H9 (cell line): ENCODE measurements at regions not wholly inside any gene's neighbourhood (a gene's known extent, or its start where the extent isn't known, plus 50 kb on each side); places are given as distances from the start of the nearest gene placed in this dataset.

Experiments used
- DNase-seq: peaks from one replicate; pipeline ENCODE4 v3.0.0-alpha.2; 2017
- H2AFZ ChIP-seq: one replicate; pipeline ENCODE4 v1.6.1; 2013; ENCODE audit warnings: mild to moderate bottlenecking, low read length, control low read depth, moderate library complexity
- H2AK5ac ChIP-seq: 2 replicates; pipeline ENCODE4 v1.6.1; 2013; ENCODE audit warnings: low read length, control low read depth, mixed read lengths; ENCODE audit not compliant: insufficient read length
- H2BK120ac ChIP-seq: one replicate; pipeline ENCODE4 v1.6.1; 2013; ENCODE audit warnings: low read depth, mild to moderate bottlenecking, low read length, control low read depth, inconsistent platforms; ENCODE audit not compliant: poor library complexity, severe bottlenecking
- H2BK12ac ChIP-seq: 2 replicates; pipeline ENCODE4 v1.6.1; 2013; ENCODE audit warnings: low read length, control low read depth, mixed read lengths, low read depth; ENCODE audit not compliant: insufficient read length
- H2BK15ac ChIP-seq: 2 replicates; pipeline ENCODE4 v1.6.1; 2013; ENCODE audit warnings: low read depth, low read length, control low read depth
- H2BK20ac ChIP-seq: one replicate; pipeline ENCODE4 v1.6.1; 2013; ENCODE audit warnings: low read depth, mild to moderate bottlenecking, low read length, control low read depth, inconsistent platforms; ENCODE audit not compliant: poor library complexity, severe bottlenecking
- H2BK5ac ChIP-seq: 2 replicates; pipeline ENCODE4 v1.6.1; 2013; ENCODE audit warnings: low read length, control low read depth, mixed read lengths; ENCODE audit not compliant: insufficient read length
- H3K14ac ChIP-seq: 2 replicates; pipeline ENCODE4 v1.6.1; 2013; ENCODE audit warnings: low read length, control low read depth; ENCODE audit not compliant: insufficient read depth
- H3K18ac ChIP-seq: 2 replicates; pipeline ENCODE4 v1.6.1; 2013; ENCODE audit warnings: low read depth, mild to moderate bottlenecking, mixed read lengths, low read length, control low read depth; ENCODE audit not compliant: insufficient read length
- H3K23ac ChIP-seq: 2 replicates; pipeline ENCODE4 v1.6.1; 2013; ENCODE audit warnings: low read length, control low read depth, mixed read lengths, low read depth; ENCODE audit not compliant: insufficient read length
- H3K23me2 ChIP-seq: 2 replicates; pipeline ENCODE4 v1.6.1; 2013; ENCODE audit warnings: low read depth, mild to moderate bottlenecking, mixed read lengths, low read length, control low read depth; ENCODE audit not compliant: insufficient read length, poor library complexity, severe bottlenecking
- H3K27ac ChIP-seq: 2 replicates; pipeline ENCODE4 v1.5.1; 2013; ENCODE audit warnings: low read length, control low read depth, mixed read lengths, low read depth; ENCODE audit not compliant: insufficient read length
- H3K27me3 ChIP-seq: 2 replicates; pipeline ENCODE4 v1.6.1; 2013; ENCODE audit warnings: low read length, control low read depth, inconsistent platforms; ENCODE audit not compliant: insufficient read depth
- H3K4ac ChIP-seq: 2 replicates; pipeline ENCODE4 v1.6.1; 2013; ENCODE audit warnings: low read depth, mild to moderate bottlenecking, control low read depth, inconsistent platforms, low read length, moderate library complexity
- H3K4me1 ChIP-seq: 2 replicates; pipeline ENCODE4 v1.6.1; 2013; ENCODE audit warnings: low read length, control low read depth, inconsistent platforms; ENCODE audit not compliant: insufficient read depth
- H3K4me2 ChIP-seq: 2 replicates; pipeline ENCODE4 v1.6.1; 2013; ENCODE audit warnings: low read length, control low read depth, mixed read lengths; ENCODE audit not compliant: insufficient read length, insufficient read depth
- H3K56ac ChIP-seq: 2 replicates; pipeline ENCODE4 v1.6.1; 2013; ENCODE audit warnings: low read depth, mild to moderate bottlenecking, mixed read lengths, low read length, control low read depth; ENCODE audit not compliant: insufficient read length
- H3K79me1 ChIP-seq: 2 replicates; pipeline ENCODE4 v1.6.1; 2013; ENCODE audit warnings: low read depth, mild to moderate bottlenecking, moderate library complexity, low read length, control low read depth, inconsistent platforms; ENCODE audit not compliant: insufficient read depth, poor library complexity, severe bottlenecking
- H3K79me2 ChIP-seq: 2 replicates; pipeline ENCODE4 v1.6.1; 2013; ENCODE audit warnings: low read length, control low read depth, inconsistent platforms; ENCODE audit not compliant: insufficient read depth
- H3K9ac ChIP-seq: 2 replicates; pipeline ENCODE4 v1.6.1; 2013; ENCODE audit warnings: low read length, control low read depth, mixed read lengths; ENCODE audit not compliant: insufficient read length; ENCODE audit errors: extremely low read depth
- H3K9me3 ChIP-seq: one replicate; pipeline ENCODE4 v1.6.1; 2013; ENCODE audit warnings: low read depth, low read length, inconsistent platforms; ENCODE audit not compliant: control insufficient read depth
- H3T11ph ChIP-seq: one replicate; pipeline ENCODE4 v1.6.1; 2013; ENCODE audit warnings: mild to moderate bottlenecking, low read length, control low read depth, inconsistent platforms
- H4K20me1 ChIP-seq: one replicate; pipeline ENCODE4 v1.6.1; 2013; ENCODE audit not compliant: control insufficient read depth, insufficient read length, insufficient read depth
- H4K5ac ChIP-seq: 2 replicates; pipeline ENCODE4 v1.6.1; 2013; ENCODE audit warnings: low read depth, mild to moderate bottlenecking, mixed read lengths, low read length, control low read depth; ENCODE audit not compliant: insufficient read length
- H4K8ac ChIP-seq: replicated peaks from 2 replicates; pipeline ENCODE4 v1.6.1; 2013; ENCODE audit warnings: low read length, control low read depth, mixed read lengths, low read depth; ENCODE audit not compliant: insufficient read length
- H4K91ac ChIP-seq: 2 replicates; pipeline ENCODE4 v1.6.1; 2013; ENCODE audit warnings: low read depth, mild to moderate bottlenecking, moderate library complexity, mixed read lengths, low read length, control low read depth; ENCODE audit not compliant: insufficient read length
- H3K27ac Mint-ChIP-seq, 3 experiments: 2 replicates in 2 of 3; 3 replicates in 1 of 3; pipeline ENCODE4 v1.8.0; 2020 to 2021; ENCODE audit warnings: mixed read lengths in 3 of 3, mild to moderate bottlenecking in 1 of 3, moderate library complexity in 1 of 3
- H3K27me3 Mint-ChIP-seq: 2 replicates; pipeline ENCODE4 v1.8.0; 2021; ENCODE audit warnings: low read depth, mild to moderate bottlenecking, moderate library complexity, mixed read lengths
- H3K36me3 Mint-ChIP-seq, 3 experiments: 2 replicates in 2 of 3; 3 replicates in 1 of 3; pipeline ENCODE4 v1.8.0; 2020 to 2021; ENCODE audit warnings: low read depth in 3 of 3, mixed read lengths in 3 of 3; ENCODE audit not compliant: insufficient read depth in 1 of 3
- H3K4me1 Mint-ChIP-seq, 2 experiments: 2 replicates each; pipeline ENCODE4 v1.8.0; 2020; ENCODE audit warnings: mixed read lengths in 2 of 2
- H3K4me3 Mint-ChIP-seq, 2 experiments: 2 replicates in 1 of 2; 3 replicates in 1 of 2; pipeline ENCODE4 v1.8.0; 2020 to 2021; ENCODE audit warnings: mild to moderate bottlenecking in 2 of 2, mixed read lengths in 2 of 2, moderate library complexity in 1 of 2
- H3K9me3 Mint-ChIP-seq, 2 experiments: 2 replicates in 1 of 2; 3 replicates in 1 of 2; pipeline ENCODE4 v1.8.0; 2020; ENCODE audit warnings: mild to moderate bottlenecking in 2 of 2, mixed read lengths in 2 of 2, moderate library complexity in 1 of 2
- CTCF ChIP-seq: fragments of 200-600 bp; sonication (generic); conservative IDR thresholded peaks from 3 replicates; pipeline ENCODE4 v1.8.0; 2021; ENCODE audit warnings: antibody characterized with exemption, mild to moderate bottlenecking
- WGBS: extraction: QIAGEN DNeasy Blood & Tissue Kit; methylation state at CpG from one replicate; pipeline ENCODE4 v1.1.7; 2013; ENCODE audit warnings: missing lambda C conversion rate, low lambda C conversion rate, mixed read lengths; ENCODE audit not compliant: insufficient read length; ENCODE audit errors: extremely low coverage; 5-methylcytosine and 5-hydroxymethylcytosine counted together

- no peak overlapping the region for H3K18ac ChIP-seq
- H3K56ac ChIP-seq = no peak overlapping the region
- no peak overlapping the region for H3K4me2 ChIP-seq
- H3K79me1 ChIP-seq = no peaks in the 10 kb centered on the region
- no peak for DNase-seq
- H2AK5ac ChIP-seq = no peak overlapping the region
- no CpG with 5 or more reads among the region's 4 CpGs for WGBS
- no peak overlapping the region for H2BK12ac ChIP-seq
- H3K4me1 ChIP-seq = peaks cover 3% of the 10 kb centered on the region; the same call in 1 of the 2 replicates
- H2BK120ac ChIP-seq = no peak overlapping the region
- H4K5ac ChIP-seq = no peak overlapping the region
- H2BK20ac ChIP-seq = no peak overlapping the region
- H3K9me3 Mint-ChIP-seq = peaks cover 24 to 28% of the 10 kb centered on the region in 2 experiments
- no peak overlapping the region for H2BK15ac ChIP-seq
- no peak overlapping the region for H3K27ac ChIP-seq
- no peak overlapping the region for H3K9ac ChIP-seq
- no peak overlapping the region for H4K91ac ChIP-seq
- H3K27ac Mint-ChIP-seq = no peak overlapping the region
- H3T11ph ChIP-seq = no peak overlapping the region
- no peak overlapping the region for H4K8ac ChIP-seq
- H3K14ac ChIP-seq = no peak overlapping the region
- no peak overlapping the region for H3K23ac ChIP-seq
- H3K27me3 Mint-ChIP-seq = peaks cover 10% of the 10 kb centered on the region
- no peak overlapping the region for H2AFZ ChIP-seq
- no peaks in the 10 kb centered on the region for H4K20me1 ChIP-seq
- no peak overlapping the region for H3K4ac ChIP-seq
- peaks cover 39 to 43% of the 10 kb centered on the region in 2 experiments for H3K4me1 Mint-ChIP-seq
- no peak for TF ChIP-seq CTCF
- H3K27me3 ChIP-seq = no peaks in the 10 kb centered on the region
- H2BK5ac ChIP-seq = no peak overlapping the region
- H3K79me2 ChIP-seq = no peaks in the 10 kb centered on the region
- H3K23me2 ChIP-seq = no peaks in the 10 kb centered on the region
- no peaks in the 10 kb centered on the region for H3K9me3 ChIP-seq
- H3K4me3 Mint-ChIP-seq = no peak overlapping the region
- H3K36me3 Mint-ChIP-seq = peaks cover 4 to 32% (median 10%) of the 10 kb centered on the region in 3 experiments
Observed at GRCh38 chr13:111060237-111060919, 54.7 kb upstream of the ARHGEF7 start.
